ENCODE measurements at regions not wholly inside any gene's neighbourhood (a gene's known extent, or its start where the extent isn't known, plus 50 kb on each side); places are given as distances from the start of the nearest gene placed in this dataset.

GRCh38 chr18:46310258-46310657, 206.1 kb downstream of the HAUS1 start:
- no peak for DNase-seq (ENCODE audit: extremely low read depth, low read depth)
- no peak for TF ChIP-seq CTCF (IDR thresholded peaks at IDR 0.05; ENCODE audit: low read depth, low read length, missing control alignments)
- no peak overlapping the region for H3K4me3 ChIP-seq (replicated peaks; ENCODE audit: low read depth, low read length)

- no peak for DNase-seq (ENCODE audit: extremely low read depth, low read depth)
- no peak for TF ChIP-seq CTCF (IDR thresholded peaks at IDR 0.05; ENCODE audit: low read depth, low read length, missing control alignments)
- no peak overlapping the region for H3K4me3 ChIP-seq (replicated peaks; ENCODE audit: low read depth, low read length)
These were observed 206.6 kb downstream of the HAUS1 start for GRCh38 chr18:46310675-46311345.

- DNase-seq (ENCODE audit: extremely low read depth, low read depth) = no peak
- TF ChIP-seq CTCF (IDR thresholded peaks at IDR 0.05; ENCODE audit: low read depth, low read length, missing control alignments) = no peak
- no peak overlapping the region for H3K4me3 ChIP-seq (replicated peaks; ENCODE audit: low read depth, low read length)
These were observed 207.3 kb downstream of the HAUS1 start for GRCh38 chr18:46311491-46311890.

GRCh38 chr18:46312221-46312620, 208.0 kb downstream of the HAUS1 start:
- H3K4me3 ChIP-seq (replicated peaks; ENCODE audit: low read depth, low read length) = no peak overlapping the region
- TF ChIP-seq CTCF (IDR thresholded peaks at IDR 0.05; ENCODE audit: low read depth, low read length, missing control alignments) = no peak
- DNase-seq (ENCODE audit: extremely low read depth, low read depth) = no peak

GRCh38 chr18:46313521-46313920, 209.3 kb downstream of the HAUS1 start:
- H3K4me3 ChIP-seq (replicated peaks; ENCODE audit: low read depth, low read length) = no peak overlapping the region
- TF ChIP-seq CTCF (IDR thresholded peaks at IDR 0.05; ENCODE audit: low read depth, low read length, missing control alignments) = no peak
- DNase-seq (ENCODE audit: extremely low read depth, low read depth) = no peak

- TF ChIP-seq CTCF (IDR thresholded peaks at IDR 0.05; ENCODE audit: low read depth, low read length, missing control alignments) = no peak
- no peak for DNase-seq (ENCODE audit: extremely low read depth, low read depth)
- no peak overlapping the region for H3K4me3 ChIP-seq (replicated peaks; ENCODE audit: low read depth, low read length)
These were observed 209.8 kb downstream of the HAUS1 start for GRCh38 chr18:46314011-46314410.

- no peak for TF ChIP-seq CTCF (IDR thresholded peaks at IDR 0.05; ENCODE audit: low read depth, low read length, missing control alignments)
- H3K4me3 ChIP-seq (replicated peaks; ENCODE audit: low read depth, low read length) = no peak overlapping the region
- DNase-seq (ENCODE audit: extremely low read depth, low read depth) = no peak
These were observed 211.0 kb downstream of the HAUS1 start for GRCh38 chr18:46315161-46315560.
